ENCODE measurements at regions not wholly inside any gene's neighbourhood (a gene's known extent, or its start where the extent isn't known, plus 50 kb on each side); places are given as distances from the start of the nearest gene placed in this dataset.
"Not testable (repeated sequence)": the region's sequence is repeated elsewhere in the genome, so short reads cannot be mapped to it uniquely, and the experiment has no call there.

- not testable (repeated sequence) for H3K4me1 ChIP-seq (ENCODE audit: control insufficient read depth in 5 of 5, insufficient read depth in 5 of 5, low read length in 5 of 5); H3K27ac ChIP-seq (ENCODE audit: low read depth, low read length); H3K4me3 ChIP-seq (ENCODE audit: low read depth in 1 of 5, low read length in 5 of 5); H3K9ac ChIP-seq (ENCODE audit: low read length in 5 of 5); H3K36me3 ChIP-seq (ENCODE audit: control insufficient read depth in 5 of 5, insufficient read depth in 5 of 5, low read length in 5 of 5); H3K27me3 ChIP-seq (ENCODE audit: control insufficient read depth in 5 of 5, insufficient read depth in 4 of 5, low read length in 5 of 5)
- H3K9me3 ChIP-seq (ENCODE audit: control insufficient read depth in 5 of 5, low read length in 5 of 5): peaks cover 0 to 21% (median 0%) of the 10 kb centered on the region in 5 donors
Observed at GRCh38 chr9:65422966-65423690, 138.1 kb upstream of the FOXD4L5 start.

- not testable (repeated sequence) for H3K36me3 ChIP-seq (ENCODE audit: control insufficient read depth in 5 of 5, insufficient read depth in 5 of 5, low read length in 5 of 5); H3K9ac ChIP-seq (ENCODE audit: low read length in 5 of 5); H3K27ac ChIP-seq (ENCODE audit: low read depth, low read length); H3K4me3 ChIP-seq (ENCODE audit: low read depth in 1 of 5, low read length in 5 of 5); H3K4me1 ChIP-seq (ENCODE audit: control insufficient read depth in 5 of 5, insufficient read depth in 5 of 5, low read length in 5 of 5); H3K27me3 ChIP-seq (ENCODE audit: control insufficient read depth in 5 of 5, insufficient read depth in 4 of 5, low read length in 5 of 5)
- peaks cover 0 to 21% (median 2%) of the 10 kb centered on the region in 5 donors for H3K9me3 ChIP-seq (ENCODE audit: control insufficient read depth in 5 of 5, low read length in 5 of 5)
Observed at GRCh38 chr9:65421486-65421885, 136.5 kb upstream of the FOXD4L5 start.

- H3K27ac ChIP-seq (ENCODE audit: low read depth, low read length): no peak overlapping the region
Observed at GRCh38 chr9:65420771-65421170, 135.8 kb upstream of the FOXD4L5 start.

GRCh38 chr9:65418966-65419365, 134.0 kb upstream of the FOXD4L5 start:
- not testable (repeated sequence) for H3K27ac ChIP-seq (ENCODE audit: low read depth, low read length); H3K4me1 ChIP-seq (ENCODE audit: control insufficient read depth in 5 of 5, insufficient read depth in 5 of 5, low read length in 5 of 5); H3K9ac ChIP-seq (ENCODE audit: low read length in 5 of 5); H3K4me3 ChIP-seq (ENCODE audit: low read depth in 1 of 5, low read length in 5 of 5); H3K27me3 ChIP-seq (ENCODE audit: control insufficient read depth in 5 of 5, insufficient read depth in 4 of 5, low read length in 5 of 5); H3K36me3 ChIP-seq (ENCODE audit: control insufficient read depth in 5 of 5, insufficient read depth in 5 of 5, low read length in 5 of 5)
- H3K9me3 ChIP-seq (ENCODE audit: control insufficient read depth in 5 of 5, low read length in 5 of 5): peaks cover 0 to 23% (median 2%) of the 10 kb centered on the region in 5 donors

More at GRCh38 chr9:65420771-65421170, 135.8 kb upstream of the FOXD4L5 start:
- Histone ChIP-seq H3K9ac (ENCODE audit: low read length in 5 of 5) (no peak overlapping the region), H3K9me3 (ENCODE audit: control insufficient read depth in 5 of 5, low read length in 5 of 5) (peaks cover 0 to 21% (median 2%) of the 10 kb centered on the region in 5 donors), H3K4me1 (ENCODE audit: control insufficient read depth in 5 of 5, insufficient read depth in 5 of 5, low read length in 5 of 5) (no peaks in the 10 kb centered on the region), H3K27me3 (ENCODE audit: control insufficient read depth in 5 of 5, insufficient read depth in 4 of 5, low read length in 5 of 5) (no peaks in the 10 kb centered on the region), H3K4me3 (ENCODE audit: low read depth in 1 of 5, low read length in 5 of 5) (no peak overlapping the region), H3K36me3 (ENCODE audit: control insufficient read depth in 5 of 5, insufficient read depth in 5 of 5, low read length in 5 of 5) (no peaks in the 10 kb centered on the region)

GRCh38 chr9:65416948-65417347, 131.9 kb upstream of the FOXD4L5 start:
- not testable (repeated sequence) for H3K27ac ChIP-seq (ENCODE audit: low read depth, low read length); H3K36me3 ChIP-seq (ENCODE audit: control insufficient read depth in 5 of 5, insufficient read depth in 5 of 5, low read length in 5 of 5)
- H3K9me3 ChIP-seq (ENCODE audit: control insufficient read depth in 5 of 5, low read length in 5 of 5): peaks cover 0 to 27% (median 3%) of the 10 kb centered on the region in 5 donors

GRCh38 chr9:65414249-65414648, 129.2 kb upstream of the FOXD4L5 start:
- H3K4me1 ChIP-seq (ENCODE audit: control insufficient read depth in 5 of 5, insufficient read depth in 5 of 5, low read length in 5 of 5); H3K27me3 ChIP-seq (ENCODE audit: control insufficient read depth in 5 of 5, insufficient read depth in 4 of 5, low read length in 5 of 5); H3K36me3 ChIP-seq (ENCODE audit: control insufficient read depth in 5 of 5, insufficient read depth in 5 of 5, low read length in 5 of 5); H3K9ac ChIP-seq (ENCODE audit: low read length in 5 of 5); H3K27ac ChIP-seq (ENCODE audit: low read depth, low read length); H3K4me3 ChIP-seq (ENCODE audit: low read depth in 1 of 5, low read length in 5 of 5): not testable (repeated sequence)
- peaks cover 0 to 32% (median 22%) of the 10 kb centered on the region in 5 donors for H3K9me3 ChIP-seq (ENCODE audit: control insufficient read depth in 5 of 5, low read length in 5 of 5)

More at GRCh38 chr9:65416948-65417347, 131.9 kb upstream of the FOXD4L5 start:
- not testable (repeated sequence) for H3K9ac ChIP-seq (ENCODE audit: low read length in 5 of 5); H3K4me3 ChIP-seq (ENCODE audit: low read depth in 1 of 5, low read length in 5 of 5); H3K4me1 ChIP-seq (ENCODE audit: control insufficient read depth in 5 of 5, insufficient read depth in 5 of 5, low read length in 5 of 5); H3K27me3 ChIP-seq (ENCODE audit: control insufficient read depth in 5 of 5, insufficient read depth in 4 of 5, low read length in 5 of 5)

- H3K27ac ChIP-seq (ENCODE audit: low read depth, low read length); H3K9ac ChIP-seq (ENCODE audit: low read length in 5 of 5); H3K4me1 ChIP-seq (ENCODE audit: control insufficient read depth in 5 of 5, insufficient read depth in 5 of 5, low read length in 5 of 5); H3K36me3 ChIP-seq (ENCODE audit: control insufficient read depth in 5 of 5, insufficient read depth in 5 of 5, low read length in 5 of 5); H3K4me3 ChIP-seq (ENCODE audit: low read depth in 1 of 5, low read length in 5 of 5); H3K27me3 ChIP-seq (ENCODE audit: control insufficient read depth in 5 of 5, insufficient read depth in 4 of 5, low read length in 5 of 5): not testable (repeated sequence)
- peaks cover 0 to 32% (median 22%) of the 10 kb centered on the region in 5 donors for H3K9me3 ChIP-seq (ENCODE audit: control insufficient read depth in 5 of 5, low read length in 5 of 5)
Observed at GRCh38 chr9:65413371-65413770, 128.4 kb upstream of the FOXD4L5 start.

- Histone ChIP-seq H3K36me3 (ENCODE audit: control insufficient read depth in 5 of 5, insufficient read depth in 5 of 5, low read length in 5 of 5) (no peaks in the 10 kb centered on the region), H3K27me3 (ENCODE audit: control insufficient read depth in 5 of 5, insufficient read depth in 4 of 5, low read length in 5 of 5) (peaks cover 0 to 3% (median 0%) of the 10 kb centered on the region in 5 donors), H3K9me3 (ENCODE audit: control insufficient read depth in 5 of 5, low read length in 5 of 5) (peaks cover 0 to 32% (median 22%) of the 10 kb centered on the region in 5 donors), H3K27ac (ENCODE audit: low read depth, low read length) (no peak overlapping the region), H3K9ac (ENCODE audit: low read length in 5 of 5) (no peak overlapping the region), H3K4me1 (ENCODE audit: control insufficient read depth in 5 of 5, insufficient read depth in 5 of 5, low read length in 5 of 5) (no peaks in the 10 kb centered on the region), H3K4me3 (ENCODE audit: low read depth in 1 of 5, low read length in 5 of 5) (no peak overlapping the region)
Observed at GRCh38 chr9:65411901-65412300, 126.9 kb upstream of the FOXD4L5 start.

- peaks cover 0 to 32% (median 22%) of the 10 kb centered on the region in 5 donors for H3K9me3 ChIP-seq (ENCODE audit: control insufficient read depth in 5 of 5, low read length in 5 of 5)
- H3K4me3 ChIP-seq (ENCODE audit: low read depth in 1 of 5, low read length in 5 of 5): no peak overlapping the region
- peaks cover 0 to 3% (median 0%) of the 10 kb centered on the region in 5 donors for H3K27me3 ChIP-seq (ENCODE audit: control insufficient read depth in 5 of 5, insufficient read depth in 4 of 5, low read length in 5 of 5)
- H3K36me3 ChIP-seq (ENCODE audit: control insufficient read depth in 5 of 5, insufficient read depth in 5 of 5, low read length in 5 of 5): no peaks in the 10 kb centered on the region
- no peak overlapping the region for H3K9ac ChIP-seq (ENCODE audit: low read length in 5 of 5)
- H3K27ac ChIP-seq (ENCODE audit: low read depth, low read length): no peak overlapping the region
- no peaks in the 10 kb centered on the region for H3K4me1 ChIP-seq (ENCODE audit: control insufficient read depth in 5 of 5, insufficient read depth in 5 of 5, low read length in 5 of 5)
Observed at GRCh38 chr9:65411336-65411735, 126.3 kb upstream of the FOXD4L5 start.

- Histone ChIP-seq H3K9ac (ENCODE audit: low read length in 5 of 5) (no peak overlapping the region), H3K4me1 (ENCODE audit: control insufficient read depth in 5 of 5, insufficient read depth in 5 of 5, low read length in 5 of 5) (no peaks in the 10 kb centered on the region), H3K27me3 (ENCODE audit: control insufficient read depth in 5 of 5, insufficient read depth in 4 of 5, low read length in 5 of 5) (peaks cover 0 to 3% (median 0%) of the 10 kb centered on the region in 5 donors), H3K4me3 (ENCODE audit: low read depth in 1 of 5, low read length in 5 of 5) (no peak overlapping the region), H3K9me3 (ENCODE audit: control insufficient read depth in 5 of 5, low read length in 5 of 5) (peaks cover 0 to 32% (median 22%) of the 10 kb centered on the region in 5 donors), H3K36me3 (ENCODE audit: control insufficient read depth in 5 of 5, insufficient read depth in 5 of 5, low read length in 5 of 5) (no peaks in the 10 kb centered on the region), H3K27ac (ENCODE audit: low read depth, low read length) (no peak overlapping the region)
Observed at GRCh38 chr9:65410926-65411325, 125.9 kb upstream of the FOXD4L5 start.
